Stimulated activated CD4-positive, alpha-beta T cell treated with anti-CD3 and anti-CD28 coated beads, Interleukin-4, amount 100 ng/mL, for 4 hours (primary cell): ENCODE measurements at regions not wholly inside any gene's neighbourhood (a gene's known extent, or its start where the extent isn't known, plus 50 kb on each side); places are given as distances from the start of the nearest gene placed in this dataset.
A peak's percentile ranks its signal among the peaks of the same experiment; 100 is the strongest.

ENCODE experiments used
- DNase-seq, 2 experiments: peaks; one replicate each; pipeline ENCODE4 v3.0.0-alpha.2; 2020

DNA sequence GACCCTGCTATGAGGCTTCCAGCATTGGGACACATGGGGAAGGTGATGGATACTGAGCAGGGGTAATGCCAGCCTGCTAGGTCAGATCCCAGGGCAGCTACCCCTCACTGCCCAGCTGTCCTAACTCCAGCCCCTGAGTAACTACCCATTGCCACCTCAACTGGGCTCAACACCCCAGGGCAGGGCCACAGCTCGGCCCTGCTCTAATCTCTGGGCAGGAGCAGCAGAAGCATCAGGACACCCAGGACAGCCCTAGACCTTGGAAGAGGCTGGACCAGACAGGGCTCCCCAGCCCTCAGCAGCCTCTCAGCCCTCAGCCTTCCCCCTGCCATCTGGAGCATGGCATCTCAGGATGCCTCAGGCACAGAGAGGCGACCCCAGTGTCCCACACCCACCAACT, 67.4 kb upstream of the TOP1 start:
- no peak for DNase-seq

DNA sequence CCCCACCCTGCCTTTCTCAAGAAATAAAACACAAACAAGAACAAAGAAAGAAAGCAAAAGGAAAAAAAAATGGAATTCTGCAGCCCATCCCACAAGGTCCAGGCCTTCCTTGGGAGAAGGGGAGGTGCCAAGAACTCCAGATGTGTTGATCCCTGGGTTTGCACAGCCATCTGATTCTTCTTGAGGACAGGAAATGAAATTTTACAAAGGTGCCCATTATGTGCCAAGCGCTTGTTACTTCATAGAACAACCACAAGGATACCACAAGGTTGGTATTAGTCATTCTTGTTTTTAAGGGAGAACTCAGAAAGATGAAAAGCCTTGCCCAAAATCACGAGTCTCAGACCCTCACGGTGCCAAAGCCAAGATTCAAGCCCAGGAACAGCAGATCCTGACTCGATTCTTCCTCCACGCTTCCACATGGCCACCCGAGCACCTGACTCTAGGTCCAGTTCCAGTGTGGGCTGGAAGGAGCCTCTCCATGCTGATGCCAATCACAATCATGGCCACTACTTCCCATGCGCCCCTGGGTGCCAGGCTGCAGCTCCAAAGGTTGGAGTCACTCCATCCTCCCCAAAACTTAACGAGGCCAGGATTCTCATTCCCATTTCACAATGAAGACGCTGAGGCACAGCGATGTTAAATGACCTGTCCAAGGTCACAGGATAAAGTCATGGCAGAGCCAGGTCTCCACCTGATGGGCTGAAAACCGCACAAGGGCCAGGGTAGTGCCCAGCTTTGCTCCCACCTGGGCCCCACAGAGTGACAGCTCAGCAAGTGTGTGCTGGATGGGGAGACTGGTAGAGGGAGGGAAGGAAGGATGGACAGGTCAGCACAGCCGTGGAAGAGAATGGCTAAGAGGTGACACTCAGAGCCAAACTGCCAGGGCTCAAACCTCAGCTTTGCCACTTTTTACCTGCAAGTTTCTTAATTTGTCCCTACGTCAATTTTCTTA, 66.7 kb upstream of the TOP1 start:
- no peak for DNase-seq

DNA sequence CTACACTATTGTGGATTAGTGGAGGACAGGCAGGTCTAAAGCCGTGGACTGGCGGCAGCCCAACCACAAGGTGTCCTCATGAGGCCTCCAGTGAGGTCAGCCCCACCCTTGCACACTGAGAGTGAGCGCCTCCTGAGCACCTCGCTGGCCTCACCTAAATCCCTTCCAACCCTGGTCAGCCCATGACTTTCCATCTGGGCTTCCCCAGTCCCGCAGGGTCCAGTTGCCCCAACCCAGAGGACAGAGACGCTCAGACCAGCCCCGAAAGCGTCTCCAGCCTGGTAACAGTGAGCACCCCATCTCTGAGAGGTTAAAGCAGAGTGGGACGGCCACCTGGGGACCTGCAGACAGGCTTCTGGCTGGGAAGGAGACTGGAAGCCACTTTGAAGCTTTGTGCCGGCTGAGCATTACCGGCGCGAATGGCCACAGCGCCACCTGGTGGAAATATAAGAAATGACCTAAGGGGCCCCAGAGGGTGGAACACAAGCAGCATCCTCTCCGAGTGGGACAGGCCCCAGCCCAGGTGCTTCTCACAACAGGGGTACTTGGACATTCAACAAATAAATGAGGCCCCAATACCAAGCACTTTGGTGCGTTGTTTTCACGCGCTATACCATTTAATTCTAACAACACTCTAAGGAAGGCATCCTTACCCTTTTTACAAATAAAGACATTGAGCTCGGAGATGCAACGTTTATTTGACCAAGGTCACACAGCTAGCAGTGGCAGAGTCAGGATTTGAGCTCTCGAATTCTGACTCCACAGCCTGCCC, 65.7 kb upstream of the TOP1 start:
- DNase-seq, result peak; percentile 61 to 63

DNA sequence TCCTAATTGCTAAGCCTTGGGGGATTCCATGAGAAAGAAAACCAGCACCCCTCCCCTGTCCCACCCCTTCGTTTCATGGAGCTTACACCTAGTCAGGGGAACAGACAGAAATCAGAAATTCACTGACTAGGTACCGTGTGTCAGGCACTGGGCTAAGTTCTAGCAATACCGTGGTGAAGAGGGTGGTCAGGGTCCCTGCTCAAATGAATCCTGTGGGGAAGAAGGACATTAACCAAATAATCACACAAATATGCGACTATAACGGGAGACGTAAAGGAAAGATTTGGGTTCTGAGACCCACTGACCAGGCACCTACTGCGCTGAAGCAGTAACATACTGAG, 65.1 kb upstream of the TOP1 start:
- no peak for DNase-seq

DNA sequence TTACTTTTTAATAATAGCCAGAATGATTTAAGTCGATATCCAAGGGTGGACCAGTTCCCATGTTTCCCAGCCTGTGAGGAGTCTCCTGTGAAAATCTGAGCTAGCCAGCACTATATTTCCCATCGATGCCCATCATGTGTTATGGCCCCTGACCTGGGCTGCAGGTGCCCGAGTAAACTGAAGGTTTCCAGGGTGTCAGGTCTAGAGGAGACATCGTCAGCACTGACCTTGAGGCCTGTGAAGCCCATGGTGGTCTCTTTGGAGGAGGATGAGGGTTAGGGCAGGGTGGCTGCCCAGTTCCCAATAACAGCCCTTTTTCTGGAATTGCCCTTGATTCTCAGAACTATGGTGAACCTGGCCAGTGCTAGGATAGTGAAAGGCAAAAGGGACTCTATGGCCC, 63.0 kb upstream of the TOP1 start:
- DNase-seq, result no peak

DNA sequence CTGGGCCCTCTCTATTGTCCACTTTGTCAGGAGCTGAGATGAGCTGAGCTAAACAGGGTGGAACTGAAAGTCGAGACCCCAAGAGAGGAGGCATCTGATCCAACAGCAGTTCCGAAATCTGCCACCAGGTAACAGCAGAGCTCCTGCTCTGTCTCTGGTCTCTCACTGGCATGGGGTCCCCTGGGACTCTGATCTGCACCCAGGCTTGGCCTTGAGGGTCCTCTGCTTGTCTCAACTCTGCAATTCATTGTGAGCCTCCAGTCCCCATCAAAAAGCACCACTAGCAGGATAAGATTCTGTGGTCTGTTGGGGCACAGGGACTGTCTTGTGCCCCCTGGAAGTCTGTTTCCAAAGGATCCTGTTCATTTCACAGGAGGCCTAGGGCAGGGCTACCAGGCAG, 62.5 kb upstream of the TOP1 start:
- DNase-seq, result no peak

DNA sequence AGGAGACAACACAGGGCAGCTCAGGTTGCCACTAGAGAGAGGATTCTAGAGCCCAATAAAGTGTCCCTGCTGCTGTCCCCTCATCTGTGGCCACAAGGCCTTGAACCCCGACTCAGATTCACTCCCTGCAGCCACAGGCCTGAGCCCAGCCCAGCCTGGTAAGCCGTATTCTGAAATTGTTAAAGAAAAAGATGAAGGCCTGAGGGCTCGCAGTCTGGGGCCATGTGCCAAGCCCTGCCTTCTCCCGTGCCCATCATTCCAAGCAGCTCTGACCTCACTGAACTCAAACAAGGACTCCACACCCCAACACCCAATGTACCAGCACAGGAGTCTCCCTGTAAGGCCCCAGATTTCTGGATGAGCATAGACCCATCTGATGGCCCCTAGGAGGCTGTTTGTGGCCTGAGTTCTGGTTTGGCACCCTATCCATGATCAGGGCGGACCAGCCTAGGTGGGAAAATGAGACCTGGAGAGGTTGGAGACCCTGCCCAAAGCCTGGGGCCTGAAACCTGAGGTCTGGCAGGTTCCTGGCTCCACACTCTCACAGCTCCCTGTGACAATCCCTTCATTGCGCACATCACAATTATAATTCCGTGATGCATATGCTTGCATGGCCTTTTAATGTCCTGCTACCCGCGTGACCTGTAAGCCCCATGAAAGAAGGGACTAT, 62.0 kb upstream of the TOP1 start:
- no peak for DNase-seq

DNA sequence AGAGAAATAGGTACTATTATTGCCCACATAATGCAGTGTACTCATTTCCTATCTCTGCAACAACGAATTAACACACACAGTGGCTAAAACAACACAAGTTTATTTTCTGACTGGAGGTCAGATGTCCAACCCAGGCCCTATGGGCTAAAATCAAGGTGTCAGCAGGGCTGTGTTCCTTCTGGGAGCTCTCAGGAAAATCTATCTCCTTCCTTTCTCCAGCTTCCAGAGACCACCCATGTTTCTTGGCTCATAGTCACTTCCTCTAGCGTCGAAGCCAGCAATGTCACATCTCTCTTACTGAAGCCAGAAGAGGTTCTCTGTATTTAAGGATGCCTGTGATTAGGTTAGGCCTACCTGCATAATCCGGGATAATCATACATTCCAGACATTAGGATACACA, 60.9 kb upstream of the TOP1 start:
- no peak for DNase-seq

DNA sequence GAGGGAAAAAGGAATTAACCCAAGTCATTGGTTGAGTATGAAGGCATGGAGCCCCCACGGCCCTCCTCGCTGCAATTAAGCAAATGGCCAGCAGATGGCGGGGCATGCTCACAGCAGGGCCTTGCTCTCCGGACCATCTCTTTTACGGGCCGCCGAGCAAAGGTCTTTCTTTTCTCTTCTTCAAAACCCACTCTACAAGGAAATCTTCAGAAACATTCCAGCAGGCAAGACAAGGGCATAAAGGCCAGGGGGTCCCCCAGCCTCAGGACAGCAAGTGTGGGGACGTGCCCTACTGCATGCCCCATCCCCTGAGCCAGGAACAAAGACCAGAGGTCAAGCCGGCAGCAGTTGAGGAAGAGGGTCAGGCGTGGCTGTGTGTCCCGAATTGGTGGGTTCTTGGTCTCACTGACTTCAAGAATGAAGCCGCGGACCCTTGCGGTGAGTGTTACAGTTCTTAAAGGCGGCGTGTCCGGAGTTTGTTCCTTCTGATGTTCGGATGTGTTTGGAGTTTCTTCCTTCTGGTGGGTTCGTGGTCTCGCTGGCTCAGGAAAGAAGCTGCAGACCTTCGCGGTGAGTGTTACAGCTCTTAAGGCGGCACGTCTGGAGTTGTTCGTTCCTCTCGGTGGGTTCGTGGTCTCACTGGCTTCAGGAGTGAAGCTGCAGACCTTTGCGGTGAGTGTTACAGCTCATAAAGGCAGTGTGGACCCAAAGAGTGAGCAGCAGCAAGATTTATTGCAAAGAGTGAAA, 59.6 kb upstream of the TOP1 start:
- DNase-seq, result peak; percentile 79 to 86

DNA sequence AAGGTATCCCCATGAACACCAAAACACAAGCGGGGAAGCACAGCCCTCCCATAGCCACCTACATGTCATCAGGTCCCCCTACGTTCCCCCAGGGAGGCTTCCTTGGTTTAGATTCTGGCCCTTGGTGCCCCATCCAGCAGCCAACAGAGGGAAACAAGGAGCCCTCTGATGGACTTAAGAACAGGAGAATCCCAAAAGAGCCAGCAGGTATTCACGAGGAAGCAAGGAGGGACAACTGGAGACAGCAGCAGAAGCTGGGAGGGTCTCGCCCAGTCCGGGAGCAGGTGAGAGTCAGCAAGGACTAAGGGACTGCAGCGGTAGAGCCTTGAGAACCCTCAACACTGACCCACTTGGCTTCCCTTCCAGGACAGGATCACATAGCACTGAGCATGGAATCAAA, 58.4 kb upstream of the TOP1 start:
- DNase-seq, result no peak

DNA sequence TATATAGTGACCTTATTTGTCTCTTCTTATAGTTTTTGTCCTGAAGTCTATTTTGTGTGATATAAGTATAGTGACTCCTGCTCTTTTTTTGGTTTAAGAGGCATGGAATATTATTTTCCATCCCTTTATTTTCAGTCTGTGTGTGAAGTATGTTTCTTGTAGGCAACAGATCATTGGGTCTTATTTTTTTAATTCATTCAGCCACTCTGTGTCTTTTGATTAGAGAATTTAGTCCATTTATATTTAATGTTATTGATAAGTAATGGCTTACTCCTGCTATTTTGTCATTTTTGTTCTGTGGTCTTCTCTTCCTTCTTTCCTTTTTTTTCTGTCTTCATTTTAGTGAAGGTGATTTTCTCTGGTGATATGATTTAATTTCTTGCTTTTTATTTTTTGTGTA, 51.4 kb upstream of the TOP1 start:
- no peak for DNase-seq

DNA sequence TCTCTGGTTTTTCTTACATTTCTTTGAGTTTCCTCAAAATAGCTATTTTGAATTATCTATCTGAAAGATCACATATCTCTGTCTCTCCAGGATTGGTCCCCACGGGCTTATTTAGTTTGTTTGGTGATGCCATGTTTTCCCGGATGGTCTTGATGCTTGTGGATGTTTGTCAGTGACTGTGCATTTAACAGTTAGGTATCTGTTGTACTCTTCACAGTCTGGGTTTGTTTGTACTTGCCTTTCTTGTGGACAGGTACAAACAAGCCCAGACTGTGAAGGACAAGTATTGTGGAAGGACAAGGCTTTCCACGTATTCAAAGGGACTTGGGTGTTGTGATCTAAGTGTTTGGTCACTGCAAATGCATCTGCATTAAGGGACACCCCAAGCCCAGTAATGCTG, 49.9 kb upstream of the TOP1 start:
- no peak for DNase-seq
